ENCODE measurements at regions not wholly inside any gene's neighbourhood (a gene's known extent, or its start where the extent isn't known, plus 50 kb on each side); places are given as distances from the start of the nearest gene placed in this dataset.

GRCh38 chr6:165109011-165109410 is 200.4 kb downstream of the C6orf118 start:
- Mint-ChIP-seq H3K27ac (no peak overlapping the region), H3K4me1 (no peaks in the 10 kb centered on the region), H3K36me3 (no peaks in the 10 kb centered on the region), H3K4me3 (no peak overlapping the region), H3K27me3 (no peaks in the 10 kb centered on the region), H3K9me3 (peaks cover 0 to 24% (median 7%) of the 10 kb centered on the region in 11 donors)
- DNase-seq (no peak), ATAC-seq (no peak)
- POLR2A ChIA-PET = no interaction called here
- Histone ChIP-seq H3K9me3 (ENCODE audit: control insufficient read depth in 2 of 3, low read length in 3 of 3) (peaks cover 0 to 9% (median 0%) of the 10 kb centered on the region in 3 experiments), H3K4me1 (ENCODE audit: control insufficient read depth in 2 of 2, insufficient read depth in 2 of 2, low read length in 2 of 2) (no peaks in the 10 kb centered on the region), H3K27ac (ENCODE audit: low read depth, low read length) (no peak overlapping the region), H3K36me3 (ENCODE audit: control insufficient read depth in 2 of 3, insufficient read depth in 3 of 3, low read length in 3 of 3) (no peaks in the 10 kb centered on the region), H3K4me3 (ENCODE audit: low read length) (no peak overlapping the region), H3K27me3 (ENCODE audit: control insufficient read depth in 2 of 2, insufficient read depth in 2 of 2, low read length in 2 of 2) (no peaks in the 10 kb centered on the region)
- intact Hi-C loops (cut with micrococcal nuclease) = no loop called here
- CTCF ChIA-PET = no interaction called here

- Mint-ChIP-seq H3K4me1 (no peaks in the 10 kb centered on the region), H3K9me3 (peaks cover 0 to 13% (median 5%) of the 10 kb centered on the region in 11 donors), H3K4me3 (no peak overlapping the region), H3K27me3 (no peaks in the 10 kb centered on the region), H3K36me3 (no peaks in the 10 kb centered on the region), H3K27ac (no peak overlapping the region)
- ChIA-PET POLR2A (no interaction called here), CTCF (no interaction called here)
- Histone ChIP-seq H3K4me1 (ENCODE audit: control insufficient read depth in 2 of 2, insufficient read depth in 2 of 2, low read length in 2 of 2) (no peaks in the 10 kb centered on the region), H3K9me3 (ENCODE audit: control insufficient read depth in 2 of 3, low read length in 3 of 3) (peaks cover 0 to 5% (median 0%) of the 10 kb centered on the region in 3 experiments), H3K27me3 (ENCODE audit: control insufficient read depth in 2 of 2, insufficient read depth in 2 of 2, low read length in 2 of 2) (no peaks in the 10 kb centered on the region), H3K4me3 (ENCODE audit: low read length) (no peak overlapping the region), H3K27ac (ENCODE audit: low read depth, low read length) (no peak overlapping the region), H3K36me3 (ENCODE audit: control insufficient read depth in 2 of 3, insufficient read depth in 3 of 3, low read length in 3 of 3) (no peaks in the 10 kb centered on the region)
- DNase-seq (no peak), ATAC-seq (no peak)
- intact Hi-C loops (cut with micrococcal nuclease) = no loop called here
Measured at GRCh38 chr6:165106261-165106660, 203.1 kb downstream of the C6orf118 start.

- H3K27me3 Mint-ChIP-seq = no peaks in the 10 kb centered on the region
- Histone ChIP-seq H3K9me3 (ENCODE audit: control insufficient read depth in 2 of 3, low read length in 3 of 3) (peaks cover 0 to 9% (median 0%) of the 10 kb centered on the region in 3 experiments), H3K4me3 (ENCODE audit: low read length) (no peak overlapping the region), H3K36me3 (ENCODE audit: control insufficient read depth in 2 of 3, insufficient read depth in 3 of 3, low read length in 3 of 3) (no peaks in the 10 kb centered on the region), H3K27ac (ENCODE audit: low read depth, low read length) (no peak overlapping the region), H3K4me1 (ENCODE audit: control insufficient read depth in 2 of 2, insufficient read depth in 2 of 2, low read length in 2 of 2) (no peaks in the 10 kb centered on the region), H3K27me3 (ENCODE audit: control insufficient read depth in 2 of 2, insufficient read depth in 2 of 2, low read length in 2 of 2) (no peaks in the 10 kb centered on the region)
- H3K4me3 Mint-ChIP-seq = no peak overlapping the region
- H3K36me3 Mint-ChIP-seq = no peaks in the 10 kb centered on the region
- ATAC-seq = no peak
- DNase-seq = no peak
- POLR2A ChIA-PET = no interaction called here
- no peak overlapping the region for H3K27ac Mint-ChIP-seq
- intact Hi-C loops (cut with micrococcal nuclease) = no loop called here
- H3K4me1 Mint-ChIP-seq = no peaks in the 10 kb centered on the region
- H3K9me3 Mint-ChIP-seq = peaks cover 3 to 66% (median 9%) of the 10 kb centered on the region in 11 donors
- CTCF ChIA-PET = no interaction called here
Measured at GRCh38 chr6:165098165-165098564, 211.2 kb downstream of the C6orf118 start.

DNA sequence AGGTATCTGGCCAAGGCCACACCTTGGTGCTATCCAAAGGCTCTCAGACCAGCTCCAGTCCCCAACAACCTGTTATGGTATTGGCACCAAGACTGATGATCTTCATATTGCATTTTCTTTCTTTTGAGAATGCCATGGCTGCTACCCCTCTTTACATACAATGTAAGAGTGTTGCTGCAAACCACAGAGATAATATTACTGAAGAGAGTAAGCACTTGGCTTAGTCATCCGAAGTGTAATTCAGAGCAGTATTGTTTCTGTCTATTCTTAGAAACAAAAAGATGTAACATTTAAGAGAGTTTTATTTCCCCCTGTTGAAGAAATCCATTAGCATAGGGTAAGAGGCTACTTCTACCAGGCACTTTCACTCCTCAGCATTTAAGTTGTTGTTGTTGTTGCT is 212.5 kb downstream of the C6orf118 start:
- Mint-ChIP-seq H3K4me3 (no peak overlapping the region), H3K4me1 (no peaks in the 10 kb centered on the region), H3K9me3 (peaks cover 0 to 63% (median 7%) of the 10 kb centered on the region in 11 donors), H3K36me3 (no peaks in the 10 kb centered on the region), H3K27me3 (no peaks in the 10 kb centered on the region), H3K27ac (no peak overlapping the region)
- ChIA-PET POLR2A (no interaction called here), CTCF (no interaction called here)
- Histone ChIP-seq H3K9me3 (ENCODE audit: control insufficient read depth in 2 of 3, low read length in 3 of 3) (peaks cover 0 to 9% (median 0%) of the 10 kb centered on the region in 3 experiments), H3K4me3 (ENCODE audit: low read length) (no peak overlapping the region), H3K27me3 (ENCODE audit: control insufficient read depth in 2 of 2, insufficient read depth in 2 of 2, low read length in 2 of 2) (no peaks in the 10 kb centered on the region), H3K4me1 (ENCODE audit: control insufficient read depth in 2 of 2, insufficient read depth in 2 of 2, low read length in 2 of 2) (no peaks in the 10 kb centered on the region), H3K27ac (ENCODE audit: low read depth, low read length) (no peak overlapping the region), H3K36me3 (ENCODE audit: control insufficient read depth in 2 of 3, insufficient read depth in 3 of 3, low read length in 3 of 3) (no peaks in the 10 kb centered on the region)
- intact Hi-C loops (cut with micrococcal nuclease) = no loop called here
- DNase-seq (no peak), ATAC-seq (no peak)

DNA sequence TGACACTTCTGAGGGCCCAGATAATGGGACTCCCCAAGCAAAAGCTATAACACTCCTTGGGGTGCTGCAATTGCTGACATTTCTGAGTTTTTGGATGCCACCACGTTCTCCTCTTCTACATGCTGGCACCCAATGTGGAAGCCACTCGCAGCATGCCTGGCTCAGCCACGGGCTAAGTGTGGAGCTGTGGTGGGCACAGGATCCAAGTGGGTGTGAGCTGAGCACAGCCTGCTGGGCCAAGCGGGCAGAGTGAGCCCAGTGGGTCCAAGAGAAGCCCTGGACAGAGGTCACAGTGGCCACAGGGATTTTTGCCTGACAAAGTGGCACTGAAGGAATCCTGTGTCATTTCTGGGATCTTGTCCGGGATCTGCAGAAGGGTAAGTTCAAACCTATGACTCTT is 213.2 kb downstream of the C6orf118 start:
- H3K27me3 Mint-ChIP-seq = no peaks in the 10 kb centered on the region
- H3K4me3 Mint-ChIP-seq = no peak overlapping the region
- H3K27me3 ChIP-seq (ENCODE audit: control insufficient read depth in 2 of 2, insufficient read depth in 2 of 2, low read length in 2 of 2) = no peaks in the 10 kb centered on the region
- ChIA-PET CTCF (no interaction called here), POLR2A (no interaction called here)
- DNase-seq (no peak), ATAC-seq (no peak)
- no peak overlapping the region for H3K4me3 ChIP-seq (ENCODE audit: low read length)
- H3K9me3 Mint-ChIP-seq = peaks cover 0 to 56% (median 8%) of the 10 kb centered on the region in 11 donors
- H3K9me3 ChIP-seq (ENCODE audit: control insufficient read depth in 2 of 3, low read length in 3 of 3) = peaks cover 0 to 9% (median 0%) of the 10 kb centered on the region in 3 experiments
- H3K36me3 Mint-ChIP-seq = no peaks in the 10 kb centered on the region
- no peak overlapping the region for H3K27ac ChIP-seq (ENCODE audit: low read depth, low read length)
- H3K4me1 Mint-ChIP-seq = no peaks in the 10 kb centered on the region
- no peaks in the 10 kb centered on the region for H3K4me1 ChIP-seq (ENCODE audit: control insufficient read depth in 2 of 2, insufficient read depth in 2 of 2, low read length in 2 of 2)
- intact Hi-C loops (cut with micrococcal nuclease) = no loop called here
- H3K27ac Mint-ChIP-seq = no peak overlapping the region
- H3K36me3 ChIP-seq (ENCODE audit: control insufficient read depth in 2 of 3, insufficient read depth in 3 of 3, low read length in 3 of 3) = no peaks in the 10 kb centered on the region

DNA sequence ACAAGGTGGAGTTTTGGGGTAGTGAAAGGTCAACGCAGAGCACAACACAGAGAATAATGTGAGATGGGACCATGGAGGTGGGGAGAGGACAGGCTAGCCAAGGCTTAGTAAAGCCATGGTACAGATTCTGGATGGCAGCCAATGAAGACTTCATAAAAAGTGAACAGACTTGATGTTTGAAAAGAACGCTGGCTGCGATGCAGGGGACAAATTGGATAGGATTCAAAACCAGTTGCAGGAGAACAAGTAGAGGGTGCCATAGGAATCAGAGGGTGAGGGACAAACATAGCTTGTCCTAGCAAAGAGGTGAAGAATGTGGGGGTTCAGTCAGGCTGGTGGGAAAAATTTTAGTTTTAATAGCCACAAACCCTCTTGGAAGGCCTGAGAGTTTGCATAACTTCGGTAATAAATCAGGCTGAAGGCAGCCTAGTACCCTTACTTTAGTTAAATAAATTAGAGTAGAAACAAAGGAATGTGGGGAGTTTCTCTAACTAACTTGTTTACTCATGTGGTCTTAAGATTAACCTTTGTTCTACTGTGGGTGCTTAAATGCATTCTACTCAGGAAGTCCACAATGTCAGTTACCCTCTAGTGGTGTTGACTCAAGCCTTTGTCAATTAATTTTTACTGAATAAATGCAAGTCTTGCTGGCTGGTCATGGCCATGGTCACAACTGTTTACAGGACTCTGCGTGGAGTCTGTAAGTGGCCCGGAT is 216.4 kb downstream of the C6orf118 start:
- H3K9me3 ChIP-seq (ENCODE audit: control insufficient read depth in 2 of 3, low read length in 3 of 3) = peaks cover 0 to 9% (median 0%) of the 10 kb centered on the region in 3 experiments
- H3K4me3 ChIP-seq (ENCODE audit: low read length) = no peak overlapping the region
- Mint-ChIP-seq H3K36me3 (no peaks in the 10 kb centered on the region), H3K9me3 (peaks cover 0 to 36% (median 12%) of the 10 kb centered on the region in 11 donors), H3K27ac (no peak overlapping the region), H3K27me3 (no peaks in the 10 kb centered on the region), H3K4me3 (no peak overlapping the region), H3K4me1 (no peaks in the 10 kb centered on the region)
- no peaks in the 10 kb centered on the region for H3K4me1 ChIP-seq (ENCODE audit: control insufficient read depth in 2 of 2, insufficient read depth in 2 of 2, low read length in 2 of 2)
- H3K36me3 ChIP-seq (ENCODE audit: control insufficient read depth in 2 of 3, insufficient read depth in 3 of 3, low read length in 3 of 3) = no peaks in the 10 kb centered on the region
- POLR2A ChIA-PET = interaction anchor here (0.5 kb wide), 1 partner anchor 1681 kb away, joined by 3 read pairs; no protein-coding TSS in a partner anchor
- CTCF ChIA-PET = no interaction called here
- intact Hi-C loops (cut with micrococcal nuclease) = no loop called here
- no peaks in the 10 kb centered on the region for H3K27me3 ChIP-seq (ENCODE audit: control insufficient read depth in 2 of 2, insufficient read depth in 2 of 2, low read length in 2 of 2)
- no peak overlapping the region for H3K27ac ChIP-seq (ENCODE audit: low read depth, low read length)
- no peak for DNase-seq
- ATAC-seq = no peak

GRCh38 chr6:165091121-165091785 is 218.2 kb downstream of the C6orf118 start:
- Histone ChIP-seq H3K36me3 (ENCODE audit: control insufficient read depth in 2 of 3, insufficient read depth in 3 of 3, low read length in 3 of 3) (no peaks in the 10 kb centered on the region), H3K4me1 (ENCODE audit: control insufficient read depth in 2 of 2, insufficient read depth in 2 of 2, low read length in 2 of 2) (no peaks in the 10 kb centered on the region), H3K27ac (ENCODE audit: low read depth, low read length) (no peak overlapping the region), H3K9me3 (ENCODE audit: control insufficient read depth in 2 of 3, low read length in 3 of 3) (peaks cover 0 to under 1% (median 0%) of the 10 kb centered on the region in 3 experiments), H3K27me3 (ENCODE audit: control insufficient read depth in 2 of 2, insufficient read depth in 2 of 2, low read length in 2 of 2) (no peaks in the 10 kb centered on the region), H3K4me3 (ENCODE audit: low read length) (no peak overlapping the region)
- no peaks in the 10 kb centered on the region for H3K4me1 Mint-ChIP-seq
- H3K27ac Mint-ChIP-seq = no peak overlapping the region
- H3K9me3 Mint-ChIP-seq = peaks cover 0 to 26% (median 12%) of the 10 kb centered on the region in 11 donors
- no peak overlapping the region for H3K4me3 Mint-ChIP-seq
- no peak for DNase-seq
- CTCF ChIA-PET = no interaction called here
- H3K36me3 Mint-ChIP-seq = no peaks in the 10 kb centered on the region
- POLR2A ChIA-PET = no interaction called here
- intact Hi-C loops (cut with micrococcal nuclease) = no loop called here
- ATAC-seq = no peak
- no peaks in the 10 kb centered on the region for H3K27me3 Mint-ChIP-seq
